Adipose tissue (tissue), 3 donors: ENCODE measurements at regions not wholly inside any gene's neighbourhood (a gene's known extent, or its start where the extent isn't known, plus 50 kb on each side); places are given as distances from the start of the nearest gene placed in this dataset.
"Not testable (repeated sequence)": the region's sequence is repeated elsewhere in the genome, so short reads cannot be mapped to it uniquely, and the experiment has no call there.

Experiments used
- H3K27ac ChIP-seq: one replicate; pipeline ENCODE4 v1.5.1; 2013; ENCODE audit warnings: low read depth, low read length
- WGBS, 3 donors: extraction: QIAGEN DNeasy Blood & Tissue Kit; methylation state at CpG; one replicate each; pipeline ENCODE4 v1.1.7; 2013; 5-methylcytosine and 5-hydroxymethylcytosine counted together
- donor health status: healthy with polysubstance abuse.
- donor health status: Bipolar disorder and iron deficiency.
- donor health status: healthy.

GRCh38 chr5:173408946-173409345 lies 80.7 kb upstream of the STC2 start:
- no peak overlapping the region for H3K27ac ChIP-seq
- 80 to 85% (median 85%) methylated on average over 1 of the region's 1 CpG for WGBS, 3 donors

DNA sequence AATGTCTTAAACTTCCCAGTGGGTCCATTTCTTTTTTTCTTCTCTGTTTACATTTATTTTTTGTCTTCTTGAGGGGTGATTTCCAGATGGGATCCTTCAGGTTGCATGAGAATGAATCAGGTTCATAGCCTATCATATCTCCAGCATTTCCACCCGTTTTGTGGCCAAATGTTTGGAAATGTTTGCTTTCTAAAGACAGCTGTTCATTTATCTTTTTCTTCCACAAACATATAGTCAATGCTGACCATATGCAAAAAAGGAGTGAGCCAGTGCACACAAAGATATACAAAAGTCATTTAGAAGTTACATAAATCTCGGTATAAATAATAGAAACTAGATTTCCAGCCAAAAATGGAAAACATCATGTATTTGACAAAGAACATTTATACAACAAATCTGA lies 71.6 kb upstream of the STC2 start:
- no peak overlapping the region for H3K27ac ChIP-seq
- WGBS, 3 donors, result 28 to 73% (median 65%) methylated on average over 2 of the region's 2 CpGs

GRCh38 chr5:173397516-173397915 lies 69.3 kb upstream of the STC2 start:
- no peak overlapping the region for H3K27ac ChIP-seq
- 48 to 78% (median 49%) methylated on average over 6 of the region's 6 CpGs for WGBS, 3 donors

- H3K27ac ChIP-seq, result no peak overlapping the region
- 67 to 71% (median 71%) methylated on average over 14 of the region's 14 CpGs for WGBS, 3 donors
These were observed 68.2 kb upstream of the STC2 start for GRCh38 chr5:173396311-173396993.

DNA sequence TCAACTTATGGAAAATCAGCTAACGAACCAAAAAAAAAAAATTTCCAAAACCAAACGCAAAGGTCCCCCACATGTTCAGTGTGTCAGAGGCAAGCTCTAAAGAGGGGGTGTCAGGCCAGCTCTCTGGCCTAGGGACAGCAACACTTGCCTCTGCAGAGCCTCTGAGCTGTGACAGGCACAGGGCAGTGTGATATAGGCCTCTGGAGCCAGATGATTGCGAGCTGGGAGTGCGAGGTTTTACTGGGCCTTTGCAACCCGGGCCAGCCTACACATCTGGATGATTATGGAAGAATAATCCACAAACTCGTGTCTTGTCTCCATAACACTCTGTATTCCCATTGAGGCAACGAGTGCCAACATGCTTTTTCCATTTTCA lies 67.7 kb upstream of the STC2 start:
- 66 to 86% (median 80%) methylated on average over 7 of the region's 7 CpGs for WGBS, 3 donors
- H3K27ac ChIP-seq, result no peak overlapping the region

DNA sequence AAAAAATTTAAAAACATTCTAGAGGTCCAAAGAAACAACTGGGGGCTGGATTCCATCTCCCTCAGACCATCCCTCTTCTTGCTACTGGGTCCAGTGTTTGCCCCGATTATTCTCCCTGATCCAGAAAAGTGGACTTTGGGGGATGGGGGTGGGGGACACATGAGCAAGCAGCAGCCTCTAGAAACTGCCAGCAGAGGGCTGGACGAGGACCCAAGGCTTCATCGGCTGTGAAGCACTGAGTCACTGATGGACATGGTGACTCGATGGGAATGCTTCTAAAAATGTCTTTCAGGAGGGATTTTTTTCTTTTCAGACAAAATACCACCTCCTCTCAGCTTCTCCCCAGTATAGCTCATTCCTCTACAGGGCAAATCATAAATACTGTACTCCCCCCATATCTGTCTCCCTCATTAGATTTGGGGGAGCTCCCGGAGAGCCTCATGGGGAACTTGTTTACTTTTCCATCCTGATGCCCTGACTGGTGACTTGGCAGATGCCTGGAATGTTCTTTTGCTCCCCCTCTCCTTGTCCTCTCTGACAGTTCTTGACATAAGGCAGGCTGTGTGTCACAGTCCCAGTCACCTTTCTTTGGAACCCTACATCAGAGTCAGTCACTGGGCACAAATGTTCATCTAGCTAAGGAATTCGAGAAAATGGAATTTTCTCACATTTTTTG lies 67.2 kb upstream of the STC2 start:
- H3K27ac ChIP-seq, result no peak overlapping the region
- 54 to 73% (median 70%) methylated on average over 6 of the region's 6 CpGs for WGBS, 3 donors

DNA sequence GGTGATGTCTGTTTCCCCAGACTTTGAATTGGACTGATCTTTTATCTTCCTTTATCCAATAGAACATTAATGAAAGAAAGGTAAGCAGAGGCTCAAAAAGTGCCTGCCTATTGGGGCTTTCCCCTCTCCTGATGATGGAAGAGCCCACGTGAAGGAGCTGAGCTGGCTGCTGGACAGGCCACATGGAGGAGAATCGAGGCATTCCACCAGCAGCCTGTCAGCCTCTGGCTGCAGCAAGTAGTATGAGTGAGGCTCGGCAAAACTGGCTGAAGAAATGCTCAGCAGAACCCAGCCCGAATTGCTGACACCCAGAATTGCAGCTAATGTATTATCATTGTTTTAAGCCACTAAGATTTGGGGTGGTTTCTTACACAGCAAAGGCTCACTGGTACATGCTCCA lies 66.5 kb upstream of the STC2 start:
- H3K27ac ChIP-seq, result no peak overlapping the region
- 57 to 67% (median 67%) methylated on average over 4 of the region's 4 CpGs for WGBS, 3 donors

DNA sequence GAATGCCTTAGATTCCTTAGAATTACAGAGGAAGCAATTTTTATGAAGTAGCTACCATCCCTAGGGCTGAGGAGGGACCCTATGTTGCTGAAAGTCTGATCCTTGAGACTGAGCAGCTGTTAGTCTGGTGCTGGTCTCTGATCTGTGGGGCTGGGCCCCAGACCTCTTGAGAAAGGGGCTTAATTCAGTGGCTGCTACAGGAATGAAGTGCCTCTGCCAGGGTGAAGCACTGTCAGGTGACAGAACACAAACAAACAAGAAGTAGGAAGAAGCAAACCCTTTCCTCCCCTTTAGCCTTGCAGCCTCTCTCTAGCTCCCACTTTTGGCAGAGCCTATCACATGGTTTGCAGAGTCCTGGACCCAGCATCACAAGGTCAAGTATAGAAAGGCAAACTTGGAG lies 64.0 kb upstream of the STC2 start:
- no peak overlapping the region for H3K27ac ChIP-seq

GRCh38 chr5:173391031-173391430 lies 62.8 kb upstream of the STC2 start:
- WGBS, 3 donors, result 65 to 73% (median 68%) methylated on average over 7 of the region's 7 CpGs
- no peak overlapping the region for H3K27ac ChIP-seq

DNA sequence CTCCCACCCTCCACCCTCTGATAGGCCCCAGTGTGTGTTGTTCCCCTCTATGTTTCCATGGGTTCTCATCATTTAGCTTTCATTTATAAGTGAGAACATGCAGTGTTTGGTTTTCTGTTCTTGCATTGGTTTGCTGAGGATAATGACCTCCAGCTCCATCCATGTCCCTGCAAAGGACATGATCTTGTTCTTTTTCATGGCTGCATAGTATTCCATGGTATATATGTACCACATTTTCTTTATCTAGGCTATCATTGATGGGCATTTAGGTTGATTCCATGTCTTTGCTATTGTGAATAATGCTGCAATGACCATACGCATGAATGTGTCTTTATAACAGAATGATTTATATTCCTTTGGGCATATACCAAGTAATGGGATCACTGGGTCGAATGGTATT lies 59.1 kb upstream of the STC2 start:
- not testable (repeated sequence) for H3K27ac ChIP-seq
- WGBS, 3 donors, result 85 to 89% (median 87%) methylated on average over 2 of the region's 2 CpGs

DNA sequence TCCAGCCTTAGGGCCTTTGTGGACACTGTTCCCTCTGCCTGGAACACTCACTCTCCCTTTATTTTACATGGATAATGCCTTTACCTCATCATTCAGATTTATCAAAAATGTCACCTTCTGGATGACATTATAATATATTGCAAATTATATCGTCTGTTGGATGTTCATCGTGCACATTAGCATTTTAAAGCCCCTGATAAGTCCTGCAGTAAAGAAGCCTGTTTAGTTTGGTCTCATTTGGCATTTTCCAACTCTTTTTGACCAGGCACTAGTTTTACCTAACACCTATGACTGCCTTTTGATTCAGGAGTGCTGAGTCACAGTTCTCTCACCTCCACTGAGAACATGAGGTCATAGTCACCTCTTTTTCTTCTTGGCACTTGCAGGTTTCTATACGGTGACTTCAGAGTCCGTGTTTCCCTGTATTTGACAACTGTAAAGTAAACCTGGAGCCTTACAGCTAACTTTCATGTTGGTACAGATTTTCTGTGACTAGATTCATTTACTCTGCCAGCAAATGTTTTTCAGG lies 57.7 kb upstream of the STC2 start:
- no peak overlapping the region for H3K27ac ChIP-seq
- 69 to 86% (median 79%) methylated on average over 4 of the region's 4 CpGs for WGBS, 3 donors

- no peak overlapping the region for H3K27ac ChIP-seq
- 79 to 82% (median 80%) methylated on average over 4 of the region's 4 CpGs for WGBS, 3 donors
These were observed 55.5 kb upstream of the STC2 start for GRCh38 chr5:173383711-173384110.

DNA sequence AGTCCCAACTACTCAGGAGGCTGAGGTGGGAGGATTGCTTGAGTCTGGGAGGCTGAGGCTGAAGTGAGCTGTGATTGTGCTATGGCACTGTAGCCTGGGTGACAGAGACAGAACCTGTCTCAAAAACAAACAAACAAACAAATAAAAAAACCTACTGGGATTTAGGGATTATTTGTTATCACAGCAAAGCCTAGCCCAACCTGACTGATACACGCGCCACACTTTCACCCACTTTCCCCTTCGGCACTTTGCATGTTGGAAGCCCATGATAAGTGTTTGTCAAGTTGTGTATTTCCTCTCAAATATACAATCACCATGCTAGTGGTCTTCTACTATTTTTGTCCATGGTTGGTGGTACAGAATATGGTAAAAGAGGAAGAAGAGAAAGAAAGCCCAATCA lies 50.5 kb upstream of the STC2 start:
- no peak overlapping the region for H3K27ac ChIP-seq
- WGBS, 3 donors, result 91 to 95% (median 93%) methylated on average over 3 of the region's 3 CpGs
